ENCODE measurements at regions not wholly inside any gene's neighbourhood (a gene's known extent, or its start where the extent isn't known, plus 50 kb on each side); places are given as distances from the start of the nearest gene placed in this dataset.

DNA sequence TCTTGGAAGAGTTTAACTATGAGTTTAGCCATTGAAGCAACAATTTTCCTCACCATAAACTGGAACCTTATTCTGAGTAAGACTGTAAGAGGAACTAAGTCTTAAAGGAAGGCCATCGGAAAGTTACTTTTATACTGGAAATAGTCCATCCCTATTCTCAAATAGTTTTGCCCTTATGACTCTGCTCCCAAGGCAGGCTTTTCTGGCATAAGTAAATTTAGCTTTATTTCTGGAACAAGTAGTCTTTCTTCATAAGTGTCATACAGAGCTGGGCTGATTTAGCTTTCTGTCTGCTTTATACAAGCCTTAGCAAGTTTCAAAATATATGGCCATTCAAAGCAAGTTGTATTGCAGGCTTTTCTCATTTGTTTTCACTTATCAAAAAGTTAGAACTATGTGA lies 328.1 kb downstream of the HACE1 start:
- Histone ChIP-seq H3K79me2 (ENCODE audit: control insufficient read depth, insufficient read depth, low read length) (no peaks in the 10 kb centered on the region), H2AFZ (ENCODE audit: low read depth, low read length) (no peak overlapping the region), H3K9me1 (replicated peaks; ENCODE audit: control insufficient read depth, extremely low read depth, insufficient read depth, low read length) (no peaks in the 10 kb centered on the region), H3K36me3 (ENCODE audit: control insufficient read depth in 2 of 2, extremely low read depth in 1 of 2, insufficient read depth in 2 of 2, low read length in 2 of 2) (no peaks in the 10 kb centered on the region), H3K9ac (replicated peaks; ENCODE audit: extremely low read depth, insufficient read depth, low read length) (no peak overlapping the region), H3K9me3 (replicated peaks; ENCODE audit: control insufficient read depth, insufficient read depth, low read length) (no peaks in the 10 kb centered on the region), H3K4me2 (ENCODE audit: insufficient read depth, low read length) (no peak overlapping the region), H3K27me3 (ENCODE audit: control insufficient read depth in 2 of 2, insufficient read depth in 2 of 2, low read length in 2 of 2) (no peaks in the 10 kb centered on the region), H4K20me1 (replicated peaks; ENCODE audit: control insufficient read depth, extremely low read depth, insufficient read depth, low read length) (no peaks in the 10 kb centered on the region), H3K4me3 (replicated peaks in 1 of 3; ENCODE audit: insufficient read depth in 1 of 3, low read depth in 1 of 3, low read length in 3 of 3) (no peak overlapping the region), H3K4me1 (ENCODE audit: control insufficient read depth, extremely low read depth, insufficient read depth, low read length) (no peaks in the 10 kb centered on the region), H3K27ac (ENCODE audit: insufficient read depth, low read depth, low read length) (no peak overlapping the region)
- ChIA-PET POLR2A (no interaction called here), CTCF (interaction anchor here (0.9 to 1.8 kb wide), 3 partner anchors 11 to 258 kb away, joined by 3 to 5 read pairs (median 4); no protein-coding TSS in a partner anchor)
- DNase-seq (ENCODE audit: low read depth, low spot score): no peak
- BruUV-seq (replicated peaks): no TSS peak
- dilution Hi-C loops (cut with MboI; ENCODE audit: extremely low pct_ligation_motif_present, low sequenced_read_pairs) (no loop called here), intact Hi-C loops (cut with micrococcal nuclease) (no loop called here)
- TF ChIP-seq GATA2 (IDR thresholded peaks at IDR 0.05; ENCODE audit: insufficient read depth, insufficient read length, low read depth, low read length): no peak
- no peak for TF ChIP-seq JUN (IDR thresholded peaks at IDR 0.05; ENCODE audit: borderline replicate concordance, insufficient read depth, insufficient read length, low read depth)
- TF ChIP-seq MYC (IDR thresholded peaks at IDR 0.05; ENCODE audit: low read depth, low read length): no peak
- TF ChIP-seq, protein P1, sequence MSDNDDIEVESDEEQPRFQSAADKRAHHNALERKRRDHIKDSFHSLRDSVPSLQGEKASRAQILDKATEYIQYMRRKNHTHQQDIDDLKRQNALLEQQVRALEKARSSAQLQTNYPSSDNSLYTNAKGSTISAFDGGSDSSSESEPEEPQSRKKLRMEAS (IDR thresholded peaks at IDR 0.05; ENCODE audit: insufficient read depth, insufficient read length): no peak
- TF ChIP-seq POLR2AphosphoS5 (IDR thresholded peaks at IDR 0.05; ENCODE audit: insufficient read depth, low read depth, low read length): no peak
- TF ChIP-seq EZH2 (IDR thresholded peaks at IDR 0.05; ENCODE audit: borderline replicate concordance, low read depth, low read length, severe bottlenecking): no peak
- no peak for TF ChIP-seq POLR2A (IDR thresholded peaks at IDR 0.05; ENCODE audit: low read depth, low read length)
- TF ChIP-seq FOS (IDR thresholded peaks at IDR 0.05; ENCODE audit: borderline replicate concordance, insufficient read depth, low read length): no peak
- TF ChIP-seq, protein P2, sequence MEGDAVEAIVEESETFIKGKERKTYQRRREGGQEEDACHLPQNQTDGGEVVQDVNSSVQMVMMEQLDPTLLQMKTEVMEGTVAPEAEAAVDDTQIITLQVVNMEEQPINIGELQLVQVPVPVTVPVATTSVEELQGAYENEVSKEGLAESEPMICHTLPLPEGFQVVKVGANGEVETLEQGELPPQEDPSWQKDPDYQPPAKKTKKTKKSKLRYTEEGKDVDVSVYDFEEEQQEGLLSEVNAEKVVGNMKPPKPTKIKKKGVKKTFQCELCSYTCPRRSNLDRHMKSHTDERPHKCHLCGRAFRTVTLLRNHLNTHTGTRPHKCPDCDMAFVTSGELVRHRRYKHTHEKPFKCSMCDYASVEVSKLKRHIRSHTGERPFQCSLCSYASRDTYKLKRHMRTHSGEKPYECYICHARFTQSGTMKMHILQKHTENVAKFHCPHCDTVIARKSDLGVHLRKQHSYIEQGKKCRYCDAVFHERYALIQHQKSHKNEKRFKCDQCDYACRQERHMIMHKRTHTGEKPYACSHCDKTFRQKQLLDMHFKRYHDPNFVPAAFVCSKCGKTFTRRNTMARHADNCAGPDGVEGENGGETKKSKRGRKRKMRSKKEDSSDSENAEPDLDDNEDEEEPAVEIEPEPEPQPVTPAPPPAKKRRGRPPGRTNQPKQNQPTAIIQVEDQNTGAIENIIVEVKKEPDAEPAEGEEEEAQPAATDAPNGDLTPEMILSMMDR (IDR thresholded peaks at IDR 0.05; ENCODE audit: extremely low read depth in 1 of 2, insufficient read depth in 1 of 2, low read depth in 1 of 2, low read length in 2 of 2): no peak
- FAIRE-seq: no peak

Measured in endothelial cell of umbilical vein (primary cell).